Endodermal cell (in vitro differentiated cells): ENCODE measurements at regions not wholly inside any gene's neighbourhood (a gene's known extent, or its start where the extent isn't known, plus 50 kb on each side); places are given as distances from the start of the nearest gene placed in this dataset.
"Not testable (repeated sequence)": the region's sequence is repeated elsewhere in the genome, so short reads cannot be mapped to it uniquely, and the experiment has no call there.

ENCODE experiments used
- DNase-seq: peaks from one replicate; pipeline ENCODE4 v3.0.0-alpha.2; 2017
- H3K27ac ChIP-seq: 2 replicates; pipeline ENCODE4 v1.5.1; 2013; ENCODE audit warnings: mild to moderate bottlenecking, low read depth, low read length, moderate library complexity
- H3K27me3 ChIP-seq: 2 replicates; pipeline ENCODE4 v1.6.1; 2013; ENCODE audit warnings: mild to moderate bottlenecking, low read length, moderate library complexity; ENCODE audit not compliant: insufficient read depth, control insufficient read depth, poor library complexity, severe bottlenecking
- H3K36me3 ChIP-seq: 2 replicates; pipeline ENCODE4 v1.7.0; 2013; ENCODE audit warnings: mild to moderate bottlenecking, low read length, moderate library complexity; ENCODE audit not compliant: control insufficient read depth, insufficient read depth
- H3K4me1 ChIP-seq: one replicate; pipeline ENCODE4 v1.7.0; 2013; ENCODE audit warnings: low read length; ENCODE audit not compliant: control insufficient read depth, insufficient read depth
- H3K4me3 ChIP-seq: 2 replicates; pipeline ENCODE4 v1.5.1; 2013; ENCODE audit warnings: mild to moderate bottlenecking, low read length, moderate library complexity
- H3K9ac ChIP-seq: 2 replicates; pipeline ENCODE4 v1.6.1; 2013; ENCODE audit warnings: mild to moderate bottlenecking, low read length, moderate library complexity; ENCODE audit not compliant: poor library complexity, severe bottlenecking; ENCODE audit errors: extremely low read depth
- H3K9me3 ChIP-seq: 2 replicates; pipeline ENCODE4 v1.6.1; 2013; ENCODE audit warnings: mild to moderate bottlenecking, low read length, moderate library complexity; ENCODE audit not compliant: control insufficient read depth
- H3K27ac Mint-ChIP-seq: 2 replicates; pipeline ENCODE4 v1.8.0; 2020; ENCODE audit warnings: mixed read lengths
- H3K27me3 Mint-ChIP-seq: 2 replicates; pipeline ENCODE4 v1.8.0; 2021; ENCODE audit warnings: mild to moderate bottlenecking, mixed read lengths; ENCODE audit not compliant: insufficient read depth
- H3K36me3 Mint-ChIP-seq: 2 replicates; pipeline ENCODE4 v1.8.0; 2020; ENCODE audit warnings: low read depth, mixed read lengths
- H3K4me1 Mint-ChIP-seq: 2 replicates; pipeline ENCODE4 v1.8.0; 2020; ENCODE audit warnings: mixed read lengths
- H3K4me3 Mint-ChIP-seq: 2 replicates; pipeline ENCODE4 v1.8.0; 2020; ENCODE audit warnings: mild to moderate bottlenecking, moderate library complexity, mixed read lengths
- H3K9me3 Mint-ChIP-seq: 2 replicates; pipeline ENCODE4 v1.8.0; 2020; ENCODE audit warnings: mild to moderate bottlenecking, mixed read lengths
- CTCF ChIP-seq: fragments of 200-600 bp; sonication (generic); conservative IDR thresholded peaks from 2 replicates; pipeline ENCODE4 v1.5.0; 2021; ENCODE audit warnings: antibody characterized with exemption, mild to moderate bottlenecking
- WGBS, 2 experiments: methylation state at CpG; one replicate each; pipeline versions ENCODE4 v1.1.5 to v1.1.7; 2013; ENCODE audit warnings: missing lambda C conversion rate in 2 of 2, mixed read lengths in 1 of 2; ENCODE audit not compliant: insufficient coverage in 1 of 2, insufficient read length in 1 of 2; 5-methylcytosine and 5-hydroxymethylcytosine counted together

- H3K36me3 ChIP-seq, result no peaks in the 10 kb centered on the region
- H3K9ac ChIP-seq, result no peak overlapping the region
- Mint-ChIP-seq H3K27me3 (peaks cover 11% of the 10 kb centered on the region), H3K4me1 (peaks cover 8% of the 10 kb centered on the region), H3K36me3 (no peaks in the 10 kb centered on the region), H3K4me3 (no peak overlapping the region), H3K27ac (no peak overlapping the region), H3K9me3 (peaks cover 21% of the 10 kb centered on the region)
- no peak overlapping the region for H3K4me3 ChIP-seq
- no peak for DNase-seq
- H3K4me1 ChIP-seq, result no peaks in the 10 kb centered on the region
- no peaks in the 10 kb centered on the region for H3K9me3 ChIP-seq
- H3K27me3 ChIP-seq, result no peaks in the 10 kb centered on the region
- no peak overlapping the region for H3K27ac ChIP-seq
- no peak for TF ChIP-seq CTCF
- WGBS, 2 experiments, result 80 to 85% methylated on average over 6 to 8 of the region's 8 CpGs
These were observed 399.2 kb downstream of the IPO8 start for GRCh38 chr12:30296486-30296885.

- Mint-ChIP-seq H3K4me3 (no peak overlapping the region), H3K27me3 (no peaks in the 10 kb centered on the region), H3K9me3 (peaks cover 4% of the 10 kb centered on the region), H3K36me3 (peaks cover under 1% of the 10 kb centered on the region), H3K4me1 (peaks cover 10% of the 10 kb centered on the region), H3K27ac (no peak overlapping the region)
- H3K27me3 ChIP-seq, result no peaks in the 10 kb centered on the region
- no peak for DNase-seq
- H3K4me3 ChIP-seq, result no peak overlapping the region
- no peak overlapping the region for H3K9ac ChIP-seq
- no peak overlapping the region for H3K27ac ChIP-seq
- 67% methylated on average over 1 of the region's 1 CpG; no CpG with 5 or more reads in 1 of the 2 experiments for WGBS, 2 experiments
- peak; percentile 99 for TF ChIP-seq CTCF
- H3K36me3 ChIP-seq, result no peaks in the 10 kb centered on the region
- H3K4me1 ChIP-seq, result no peaks in the 10 kb centered on the region
- H3K9me3 ChIP-seq, result peaks cover 2% of the 10 kb centered on the region
These were observed 409.2 kb downstream of the IPO8 start for GRCh38 chr12:30286345-30286926.

GRCh38 chr12:30278401-30278800, 417.3 kb downstream of the IPO8 start:
- Histone ChIP-seq H3K27me3 (no peaks in the 10 kb centered on the region), H3K9me3 (peaks cover 58% of the 10 kb centered on the region), H3K9ac (no peak overlapping the region), H3K4me3 (no peak overlapping the region), H3K36me3 (peaks cover 4% of the 10 kb centered on the region), H3K27ac (no peak overlapping the region), H3K4me1 (no peaks in the 10 kb centered on the region)
- no peak overlapping the region for H3K4me3 Mint-ChIP-seq
- no peak for TF ChIP-seq CTCF
- H3K9me3 Mint-ChIP-seq, result peaks cover 68% of the 10 kb centered on the region
- no peaks in the 10 kb centered on the region for H3K27me3 Mint-ChIP-seq
- H3K4me1 Mint-ChIP-seq, result peaks cover 18% of the 10 kb centered on the region
- peaks cover 40% of the 10 kb centered on the region for H3K36me3 Mint-ChIP-seq
- DNase-seq, result no peak
- no peak overlapping the region for H3K27ac Mint-ChIP-seq

GRCh38 chr12:30272515-30272914, 423.2 kb downstream of the IPO8 start:
- not testable (repeated sequence) for H3K27ac ChIP-seq, H3K27ac Mint-ChIP-seq, H3K4me3 Mint-ChIP-seq, H3K27me3 ChIP-seq, DNase-seq, H3K36me3 ChIP-seq, H3K4me1 ChIP-seq, H3K27me3 Mint-ChIP-seq, H3K9ac ChIP-seq
- Histone ChIP-seq H3K9me3 (peaks cover 76% of the 10 kb centered on the region), H3K4me3 (peak overlapping the region; percentile 65)
- 100% methylated on average over 1 of the region's 1 CpG for WGBS, 2 experiments
- H3K36me3 Mint-ChIP-seq, result peaks cover 40% of the 10 kb centered on the region
- H3K4me1 Mint-ChIP-seq, result peaks cover 28% of the 10 kb centered on the region
- H3K9me3 Mint-ChIP-seq, result peaks cover 64% of the 10 kb centered on the region
